ENCODE measurements at regions not wholly inside any gene's neighbourhood (a gene's known extent, or its start where the extent isn't known, plus 50 kb on each side); places are given as distances from the start of the nearest gene placed in this dataset.

DNA sequence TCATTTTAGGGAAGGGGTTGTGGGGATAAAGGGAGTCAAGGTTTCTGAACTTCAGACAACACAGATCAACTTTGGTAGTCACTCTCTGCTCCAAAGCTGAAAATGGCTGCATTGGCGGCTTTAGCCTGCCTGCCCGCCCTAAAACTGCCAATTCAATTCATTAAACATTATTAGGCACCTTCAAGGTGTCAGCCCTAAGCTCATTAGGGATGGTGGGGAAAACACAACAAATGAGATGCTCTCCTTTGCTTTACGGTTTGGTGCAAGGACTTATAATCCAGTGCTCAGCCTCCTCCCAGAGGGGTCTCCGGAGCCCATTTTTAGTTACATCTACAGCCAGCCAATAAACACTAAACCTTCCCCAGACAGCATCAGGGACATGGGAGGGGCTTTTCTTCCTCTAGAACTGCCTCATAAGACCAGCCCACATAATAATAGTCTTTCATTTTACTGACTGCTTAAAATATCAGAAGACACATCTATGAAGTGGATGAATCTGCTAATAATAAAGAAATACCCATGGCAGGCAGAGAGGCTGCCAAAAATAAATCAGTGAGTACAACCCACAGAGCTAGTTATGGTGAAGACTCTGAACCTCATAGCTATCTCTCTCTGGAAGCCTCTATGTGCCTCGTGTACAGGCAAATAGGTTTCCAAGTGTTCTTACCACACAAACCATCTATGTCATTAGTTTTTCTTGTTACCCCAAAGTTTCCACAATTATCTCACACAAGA, 102.8 kb upstream of the NCAM1 start:
- no peaks in the 10 kb centered on the region for H3K4me1 ChIP-seq
- no peak overlapping the region for H3K4me3 ChIP-seq
- H3K36me3 ChIP-seq, result no peaks in the 10 kb centered on the region
- 55 to 71% methylated on average over 3 to 5 of the region's 5 CpGs for WGBS, 2 donors (ENCODE audit: low coverage in 1 of 2)
- peaks cover 9% of the 10 kb centered on the region in 2 donors for H3K9me3 ChIP-seq
- in situ Hi-C loops (cut with MboI; ENCODE audit: low pct_ligation_motif_present in 1 of 4, low pct_unique_long_range_greater_than_20kb in 1 of 4, low sequenced_read_pairs in 3 of 4) (no loop called here), intact Hi-C loops (cut with DNase I; ENCODE audit: low total_unique reads) (no loop called here)
- no peak for DNase-seq
- TF ChIP-seq POLR2AphosphoS5 (IDR thresholded peaks at IDR 0.05) (no peak), POLR2A (IDR thresholded peaks at IDR 0.05) (no peak), EP300 (IDR thresholded peaks at IDR 0.05; ENCODE audit: low read depth) (no peak)
- TF ChIP-seq, protein P1, sequence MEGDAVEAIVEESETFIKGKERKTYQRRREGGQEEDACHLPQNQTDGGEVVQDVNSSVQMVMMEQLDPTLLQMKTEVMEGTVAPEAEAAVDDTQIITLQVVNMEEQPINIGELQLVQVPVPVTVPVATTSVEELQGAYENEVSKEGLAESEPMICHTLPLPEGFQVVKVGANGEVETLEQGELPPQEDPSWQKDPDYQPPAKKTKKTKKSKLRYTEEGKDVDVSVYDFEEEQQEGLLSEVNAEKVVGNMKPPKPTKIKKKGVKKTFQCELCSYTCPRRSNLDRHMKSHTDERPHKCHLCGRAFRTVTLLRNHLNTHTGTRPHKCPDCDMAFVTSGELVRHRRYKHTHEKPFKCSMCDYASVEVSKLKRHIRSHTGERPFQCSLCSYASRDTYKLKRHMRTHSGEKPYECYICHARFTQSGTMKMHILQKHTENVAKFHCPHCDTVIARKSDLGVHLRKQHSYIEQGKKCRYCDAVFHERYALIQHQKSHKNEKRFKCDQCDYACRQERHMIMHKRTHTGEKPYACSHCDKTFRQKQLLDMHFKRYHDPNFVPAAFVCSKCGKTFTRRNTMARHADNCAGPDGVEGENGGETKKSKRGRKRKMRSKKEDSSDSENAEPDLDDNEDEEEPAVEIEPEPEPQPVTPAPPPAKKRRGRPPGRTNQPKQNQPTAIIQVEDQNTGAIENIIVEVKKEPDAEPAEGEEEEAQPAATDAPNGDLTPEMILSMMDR (IDR thresholded peaks at IDR 0.05), result no peak
- H3K27ac ChIP-seq, result no peak overlapping the region
- no peaks in the 10 kb centered on the region for H3K27me3 ChIP-seq

DNA sequence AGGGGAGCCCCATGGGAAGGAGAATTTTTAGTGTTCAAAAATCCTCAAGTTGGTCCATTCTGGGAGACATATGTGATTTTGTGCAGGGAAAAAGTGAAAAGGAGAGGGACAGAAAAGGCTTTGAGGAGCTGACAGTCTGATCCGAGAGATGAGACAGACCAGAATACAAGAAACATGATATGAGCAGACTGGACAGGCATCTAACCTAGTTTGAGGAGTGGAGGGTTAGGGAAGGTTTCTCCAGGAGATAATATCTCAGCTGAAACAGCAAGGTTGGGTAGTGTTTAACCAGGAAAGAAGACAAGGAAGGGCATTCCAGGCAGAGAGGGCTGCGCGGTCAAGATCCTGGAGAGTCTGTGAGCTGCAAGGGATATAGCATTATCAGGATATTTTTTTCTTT, 101.4 kb upstream of the NCAM1 start:
- no peaks in the 10 kb centered on the region for H3K36me3 ChIP-seq
- DNase-seq, result no peak
- in situ Hi-C loops (cut with MboI; ENCODE audit: low pct_ligation_motif_present in 1 of 4, low pct_unique_long_range_greater_than_20kb in 1 of 4, low sequenced_read_pairs in 3 of 4) (no loop called here), intact Hi-C loops (cut with DNase I; ENCODE audit: low total_unique reads) (no loop called here)
- no peaks in the 10 kb centered on the region for H3K27me3 ChIP-seq
- 96 to 100% methylated on average over 3 of the region's 3 CpGs for WGBS, 2 donors (ENCODE audit: low coverage in 1 of 2)
- peaks cover 9% of the 10 kb centered on the region in 2 donors for H3K9me3 ChIP-seq
- TF ChIP-seq, protein P1 (IDR thresholded peaks at IDR 0.05), result no peak
- TF ChIP-seq POLR2A (IDR thresholded peaks at IDR 0.05) (no peak), EP300 (IDR thresholded peaks at IDR 0.05; ENCODE audit: low read depth) (no peak), POLR2AphosphoS5 (IDR thresholded peaks at IDR 0.05) (no peak)
- no peak overlapping the region for H3K27ac ChIP-seq
- H3K4me1 ChIP-seq, result no peaks in the 10 kb centered on the region
- H3K4me3 ChIP-seq, result no peak overlapping the region

DNA sequence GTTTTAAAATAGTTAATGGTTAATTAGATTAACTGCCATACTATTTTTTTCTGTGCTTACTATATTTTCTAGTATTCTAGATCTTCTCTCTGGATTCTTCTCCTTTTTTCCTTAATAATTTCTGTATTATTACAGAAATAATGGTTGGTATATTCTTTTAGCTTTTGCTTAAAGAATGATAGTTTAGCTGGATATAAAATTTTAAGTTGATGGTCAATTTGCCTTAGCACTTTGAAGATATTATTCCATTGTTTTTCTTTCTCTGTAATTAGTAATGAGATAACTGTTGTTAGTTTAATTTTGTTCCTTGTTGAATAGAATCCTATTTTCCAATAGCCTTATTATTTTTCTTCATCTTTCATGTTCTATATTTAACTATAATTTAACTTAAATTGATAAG, 99.9 kb upstream of the NCAM1 start:
- Histone ChIP-seq H3K27ac (no peak overlapping the region), H3K36me3 (no peaks in the 10 kb centered on the region), H3K27me3 (no peaks in the 10 kb centered on the region), H3K9me3 (peaks cover 9% of the 10 kb centered on the region in 2 donors), H3K4me1 (no peaks in the 10 kb centered on the region), H3K4me3 (no peak overlapping the region)
- in situ Hi-C loops (cut with MboI; ENCODE audit: low pct_ligation_motif_present in 1 of 4, low pct_unique_long_range_greater_than_20kb in 1 of 4, low sequenced_read_pairs in 3 of 4) (no loop called here), intact Hi-C loops (cut with DNase I; ENCODE audit: low total_unique reads) (no loop called here)
- DNase-seq, result no peak
- TF ChIP-seq POLR2A (IDR thresholded peaks at IDR 0.05) (no peak), EP300 (IDR thresholded peaks at IDR 0.05; ENCODE audit: low read depth) (no peak), POLR2AphosphoS5 (IDR thresholded peaks at IDR 0.05) (no peak)
- TF ChIP-seq, protein P1 (IDR thresholded peaks at IDR 0.05), result no peak

DNA sequence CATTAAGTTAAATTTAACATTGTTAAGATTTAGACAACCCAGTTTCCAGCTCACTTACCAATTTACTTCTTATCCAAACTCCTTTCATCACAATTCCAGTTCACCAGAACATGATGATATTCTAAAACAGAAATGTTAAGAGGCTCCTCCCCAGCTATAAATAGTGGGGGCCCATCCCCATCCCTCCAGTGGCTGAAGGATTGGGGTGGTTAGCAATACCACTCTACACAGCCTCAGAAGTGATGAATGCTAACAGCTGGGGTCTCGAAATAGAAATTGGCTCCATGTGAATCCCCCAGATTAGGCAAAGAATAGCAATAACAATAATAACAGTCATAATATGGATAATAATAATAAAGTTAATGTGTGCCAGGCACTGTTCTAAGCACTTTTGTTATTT, 97.9 kb upstream of the NCAM1 start:
- Histone ChIP-seq H3K9me3 (peaks cover 9% of the 10 kb centered on the region in 2 donors), H3K4me1 (no peaks in the 10 kb centered on the region), H3K36me3 (no peaks in the 10 kb centered on the region), H3K4me3 (no peak overlapping the region), H3K27me3 (no peaks in the 10 kb centered on the region), H3K27ac (no peak overlapping the region)
- 71 to 90% methylated on average over 1 of the region's 1 CpG for WGBS, 2 donors (ENCODE audit: low coverage in 1 of 2)
- intact Hi-C loops (cut with DNase I; ENCODE audit: low total_unique reads), result no loop called here
- DNase-seq, result no peak
- no peak for TF ChIP-seq EP300 (IDR thresholded peaks at IDR 0.05; ENCODE audit: low read depth)
- TF ChIP-seq, protein P1 (IDR thresholded peaks at IDR 0.05), result no peak
- TF ChIP-seq POLR2A (IDR thresholded peaks at IDR 0.05), result no peak
- TF ChIP-seq POLR2AphosphoS5 (IDR thresholded peaks at IDR 0.05), result no peak
- in situ Hi-C loops (cut with MboI; ENCODE audit: low pct_ligation_motif_present in 1 of 4, low pct_unique_long_range_greater_than_20kb in 1 of 4, low sequenced_read_pairs in 3 of 4), result no loop called here

All from transverse colon (tissue), 4 donors.